ENCODE measurements at regions not wholly inside any gene's neighbourhood (a gene's known extent, or its start where the extent isn't known, plus 50 kb on each side); places are given as distances from the start of the nearest gene placed in this dataset.
"Not testable (repeated sequence)": the region's sequence is repeated elsewhere in the genome, so short reads cannot be mapped to it uniquely, and the experiment has no call there.

GRCh38 chr14:66025779-66026178 is 460.4 kb upstream of the CCDC196 start:
- H3K9ac ChIP-seq (ENCODE audit: low read length), result no peak overlapping the region

DNA sequence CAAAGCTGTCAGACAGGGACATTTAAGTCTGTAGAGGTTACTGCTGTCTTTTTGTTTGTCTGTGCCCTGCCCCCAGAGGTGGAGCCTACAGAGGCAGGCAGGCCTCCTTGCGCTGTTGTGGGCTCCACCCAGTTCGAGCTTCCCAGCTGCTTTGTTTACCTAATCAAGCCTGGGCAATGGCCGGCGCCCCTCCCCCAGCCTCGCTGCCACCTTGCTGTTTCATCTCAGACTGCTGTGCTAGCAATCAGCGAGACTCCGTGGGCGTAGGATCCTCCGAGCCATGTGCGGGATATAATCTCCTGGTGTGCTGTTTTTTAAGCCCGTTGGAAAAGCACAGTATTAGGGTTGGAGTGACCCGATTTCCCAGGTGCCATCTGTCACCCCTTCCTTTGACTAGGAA is 454.2 kb upstream of the CCDC196 start:
- H3K9me2 ChIP-seq (replicated peaks; ENCODE audit: insufficient read depth, low read length); H3K27me3 ChIP-seq (ENCODE audit: low read length); H3K4me3 ChIP-seq (ENCODE audit: insufficient read depth, low read length, poor library complexity, severe bottlenecking); H3K27ac ChIP-seq (ENCODE audit: low read depth, low read length); H3K9me3 ChIP-seq (ENCODE audit: insufficient read depth, low read length); H4K20me1 ChIP-seq (ENCODE audit: low read depth, low read length); H3K9ac ChIP-seq (ENCODE audit: low read length); H3K36me3 ChIP-seq (ENCODE audit: low read length); H3K79me2 ChIP-seq (ENCODE audit: insufficient read depth, low read length); H3F3A ChIP-seq (ENCODE audit: insufficient read depth); H2AFZ ChIP-seq (ENCODE audit: low read depth, low read length, severe bottlenecking); H3K4me2 ChIP-seq (ENCODE audit: low read depth, low read length, poor library complexity, severe bottlenecking): not testable (repeated sequence)

More at GRCh38 chr14:66025779-66026178, 460.4 kb upstream of the CCDC196 start:
- H3K4me3 ChIP-seq (ENCODE audit: insufficient read depth, low read length, poor library complexity, severe bottlenecking), result no peak overlapping the region
- no peak overlapping the region for H2AFZ ChIP-seq (ENCODE audit: low read depth, low read length, severe bottlenecking)
- no peaks in the 10 kb centered on the region for H4K20me1 ChIP-seq (ENCODE audit: low read depth, low read length)
- H3K4me2 ChIP-seq (ENCODE audit: low read depth, low read length, poor library complexity, severe bottlenecking), result no peak overlapping the region
- no peak overlapping the region for H3K27ac ChIP-seq (ENCODE audit: low read depth, low read length)
- H3K27me3 ChIP-seq (ENCODE audit: low read length), result no peaks in the 10 kb centered on the region
- no peaks in the 10 kb centered on the region for H3K9me3 ChIP-seq (ENCODE audit: insufficient read depth, low read length)
- TF ChIP-seq EZH2phosphoT487 (conservative IDR thresholded peaks at IDR 0.05; ENCODE audit: low read length), result no peak
- TF ChIP-seq, protein P1, sequence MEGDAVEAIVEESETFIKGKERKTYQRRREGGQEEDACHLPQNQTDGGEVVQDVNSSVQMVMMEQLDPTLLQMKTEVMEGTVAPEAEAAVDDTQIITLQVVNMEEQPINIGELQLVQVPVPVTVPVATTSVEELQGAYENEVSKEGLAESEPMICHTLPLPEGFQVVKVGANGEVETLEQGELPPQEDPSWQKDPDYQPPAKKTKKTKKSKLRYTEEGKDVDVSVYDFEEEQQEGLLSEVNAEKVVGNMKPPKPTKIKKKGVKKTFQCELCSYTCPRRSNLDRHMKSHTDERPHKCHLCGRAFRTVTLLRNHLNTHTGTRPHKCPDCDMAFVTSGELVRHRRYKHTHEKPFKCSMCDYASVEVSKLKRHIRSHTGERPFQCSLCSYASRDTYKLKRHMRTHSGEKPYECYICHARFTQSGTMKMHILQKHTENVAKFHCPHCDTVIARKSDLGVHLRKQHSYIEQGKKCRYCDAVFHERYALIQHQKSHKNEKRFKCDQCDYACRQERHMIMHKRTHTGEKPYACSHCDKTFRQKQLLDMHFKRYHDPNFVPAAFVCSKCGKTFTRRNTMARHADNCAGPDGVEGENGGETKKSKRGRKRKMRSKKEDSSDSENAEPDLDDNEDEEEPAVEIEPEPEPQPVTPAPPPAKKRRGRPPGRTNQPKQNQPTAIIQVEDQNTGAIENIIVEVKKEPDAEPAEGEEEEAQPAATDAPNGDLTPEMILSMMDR (IDR thresholded peaks at IDR 0.05; ENCODE audit: insufficient read depth, low read length, poor library complexity, severe bottlenecking), result no peak
- H3K79me2 ChIP-seq (ENCODE audit: insufficient read depth, low read length), result no peaks in the 10 kb centered on the region
- no peaks in the 10 kb centered on the region for H3K9me2 ChIP-seq (replicated peaks; ENCODE audit: insufficient read depth, low read length)
- H3K36me3 ChIP-seq (ENCODE audit: low read length), result no peaks in the 10 kb centered on the region
- no peaks in the 10 kb centered on the region for H3F3A ChIP-seq (ENCODE audit: insufficient read depth)

DNA sequence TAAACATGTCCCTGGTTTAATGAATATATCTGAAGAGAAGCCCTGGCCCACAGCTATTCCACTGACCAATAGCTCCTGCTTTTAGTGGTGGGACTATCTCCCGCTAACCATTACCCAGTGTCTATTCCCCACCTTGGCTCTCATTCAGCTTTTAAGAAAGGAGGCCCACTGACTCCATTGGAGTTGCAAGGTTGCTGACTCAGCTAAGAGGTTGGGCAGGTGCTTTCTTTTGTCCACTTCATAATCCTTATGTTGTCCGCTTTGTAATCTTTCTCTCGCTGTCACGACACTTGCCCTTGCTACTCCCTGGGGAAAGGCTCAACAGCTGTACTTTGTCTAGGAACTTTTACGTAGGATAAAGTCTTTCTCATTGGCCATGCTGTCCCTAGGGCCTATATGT is 453.4 kb upstream of the CCDC196 start:
- Histone ChIP-seq H3K4me2 (ENCODE audit: low read depth, low read length, poor library complexity, severe bottlenecking) (no peak overlapping the region), H3K4me3 (ENCODE audit: insufficient read depth, low read length, poor library complexity, severe bottlenecking) (no peak overlapping the region), H3K36me3 (ENCODE audit: low read length) (no peaks in the 10 kb centered on the region), H3K27me3 (ENCODE audit: low read length) (no peaks in the 10 kb centered on the region), H4K20me1 (ENCODE audit: low read depth, low read length) (no peaks in the 10 kb centered on the region), H3K79me2 (ENCODE audit: insufficient read depth, low read length) (no peaks in the 10 kb centered on the region), H2AFZ (ENCODE audit: low read depth, low read length, severe bottlenecking) (no peak overlapping the region), H3K9me3 (ENCODE audit: insufficient read depth, low read length) (no peaks in the 10 kb centered on the region), H3F3A (ENCODE audit: insufficient read depth) (no peaks in the 10 kb centered on the region), H3K9ac (ENCODE audit: low read length) (no peak overlapping the region), H3K9me2 (replicated peaks; ENCODE audit: insufficient read depth, low read length) (no peaks in the 10 kb centered on the region), H3K27ac (ENCODE audit: low read depth, low read length) (no peak overlapping the region)
- TF ChIP-seq EZH2phosphoT487 (conservative IDR thresholded peaks at IDR 0.05; ENCODE audit: low read length), result no peak
- TF ChIP-seq, protein P1 (IDR thresholded peaks at IDR 0.05; ENCODE audit: insufficient read depth, low read length, poor library complexity, severe bottlenecking), result no peak

GRCh38 chr14:66036547-66036946 is 449.6 kb upstream of the CCDC196 start:
- Histone ChIP-seq H3K79me2 (ENCODE audit: insufficient read depth, low read length) (no peaks in the 10 kb centered on the region), H4K20me1 (ENCODE audit: low read depth, low read length) (no peaks in the 10 kb centered on the region), H3K9ac (ENCODE audit: low read length) (no peak overlapping the region), H3K27ac (ENCODE audit: low read depth, low read length) (no peak overlapping the region), H3F3A (ENCODE audit: insufficient read depth) (no peaks in the 10 kb centered on the region), H3K36me3 (ENCODE audit: low read length) (no peaks in the 10 kb centered on the region), H3K4me3 (ENCODE audit: insufficient read depth, low read length, poor library complexity, severe bottlenecking) (no peak overlapping the region), H3K4me2 (ENCODE audit: low read depth, low read length, poor library complexity, severe bottlenecking) (no peak overlapping the region), H3K9me3 (ENCODE audit: insufficient read depth, low read length) (no peaks in the 10 kb centered on the region), H2AFZ (ENCODE audit: low read depth, low read length, severe bottlenecking) (no peak overlapping the region), H3K9me2 (replicated peaks; ENCODE audit: insufficient read depth, low read length) (no peaks in the 10 kb centered on the region), H3K27me3 (ENCODE audit: low read length) (0 out of 2 replicates have a peak, but pooled peaks cover 4% of the 10 kb centered on the region)
- TF ChIP-seq, protein P1 (IDR thresholded peaks at IDR 0.05; ENCODE audit: insufficient read depth, low read length, poor library complexity, severe bottlenecking), result no peak
- no peak for TF ChIP-seq EZH2phosphoT487 (conservative IDR thresholded peaks at IDR 0.05; ENCODE audit: low read length)

All from SU-DHL-6 (cell line).